ENCODE measurements at regions not wholly inside any gene's neighbourhood (a gene's known extent, or its start where the extent isn't known, plus 50 kb on each side); places are given as distances from the start of the nearest gene placed in this dataset.
A peak's percentile ranks its signal among the peaks of the same experiment; 100 is the strongest.

- 83% methylated on average over 2 of the region's 6 CpGs for WGBS (ENCODE audit: insufficient coverage)
Measured at GRCh38 chr1:25023190-25023578, 93.1 kb upstream of the RUNX3 start.

More at GRCh38 chr1:25023190-25023578, 93.1 kb upstream of the RUNX3 start:
- H3K4me1 ChIP-seq (ENCODE audit: control insufficient read depth in 1 of 2, insufficient read depth in 2 of 2, low read length in 2 of 2): peaks cover 72 to 78% of the 10 kb centered on the region in 2 donors
- TF ChIP-seq CTCF (IDR thresholded peaks at IDR 0.05): no peak
- H3K27ac ChIP-seq (ENCODE audit: low read depth in 1 of 2, low read length in 2 of 2): peak overlapping the region; percentile 90 to 99
- no peaks in the 10 kb centered on the region for H3K9me3 ChIP-seq (replicated peaks in 1 of 2; ENCODE audit: control insufficient read depth in 1 of 2, insufficient read depth in 1 of 2, low read length in 2 of 2)
- no peak overlapping the region for H2AFZ ChIP-seq (ENCODE audit: insufficient read depth, low read depth, low read length, poor library complexity, severe bottlenecking)
- H4K20me1 ChIP-seq (ENCODE audit: insufficient read depth, low read length): no peaks in the 10 kb centered on the region
- intact Hi-C loops (cut with micrococcal nuclease): loop anchor here (2.0 to 5.0 kb wide), 3 partner anchors 14 to 56 kb away; no protein-coding TSS in a partner anchor
- H3K4me2 ChIP-seq (replicated peaks; ENCODE audit: extremely low read depth, low read length, poor library complexity, severe bottlenecking): peak overlapping the region; percentile 69
- Mint-ChIP-seq H3K27me3 (ENCODE audit: low read depth in 3 of 3) (peaks cover 23 to 44% (median 36%) of the 10 kb centered on the region in 3 donors), H3K4me3 (peak overlapping the region; percentile 69 to 84), H3K4me1 (peaks cover 69% of the 10 kb centered on the region), H3K36me3 (peaks cover 5 to 15% of the 10 kb centered on the region in 2 donors), H3K27ac (peak overlapping the region; percentile 97 to 99 (median 98)), H3K9me3 (no peaks in the 10 kb centered on the region)
- no peaks in the 10 kb centered on the region for H3K36me3 ChIP-seq (replicated peaks in 1 of 2; ENCODE audit: control insufficient read depth in 1 of 2, insufficient read depth in 2 of 2, low read length in 2 of 2)
- H3K79me2 ChIP-seq (ENCODE audit: insufficient read depth, low read length): no peaks in the 10 kb centered on the region
- peak overlapping the region in 1 of 3 experiments; percentile 17 for H3K4me3 ChIP-seq (replicated peaks in 1 of 3; ENCODE audit: low read depth in 2 of 3, low read length in 3 of 3)
- no peak for DNase-seq
- H3K27me3 ChIP-seq (ENCODE audit: control insufficient read depth in 2 of 2, insufficient read depth in 2 of 2, low read length in 2 of 2): peaks cover 0 to 23% of the 10 kb centered on the region in 2 donors
- H3K9ac ChIP-seq (ENCODE audit: insufficient read depth, low read length, poor library complexity, severe bottlenecking): peak overlapping the region; percentile 84
